ENCODE measurements at regions not wholly inside any gene's neighbourhood (a gene's known extent, or its start where the extent isn't known, plus 50 kb on each side); places are given as distances from the start of the nearest gene placed in this dataset.
A peak's percentile ranks its signal among the peaks of the same experiment; 100 is the strongest.
"Not testable (repeated sequence)": the region's sequence is repeated elsewhere in the genome, so short reads cannot be mapped to it uniquely, and the experiment has no call there.

- no peak for DNase-seq (ENCODE audit: low spot score)
Observed at GRCh38 chr20:6715401-6715941, 52.0 kb upstream of the BMP2 start.

GRCh38 chr20:6714279-6714711 is 53.2 kb upstream of the BMP2 start:
- DNase-seq (ENCODE audit: low spot score) = no peak

GRCh38 chr20:6711951-6712649 is 55.4 kb upstream of the BMP2 start:
- DNase-seq (ENCODE audit: low spot score) = no peak

- no peak for DNase-seq (ENCODE audit: low spot score)
Observed at GRCh38 chr20:6709910-6710595, 57.4 kb upstream of the BMP2 start.

- DNase-seq (ENCODE audit: low spot score) = peak; percentile 55
Observed at GRCh38 chr20:6708010-6708409, 59.5 kb upstream of the BMP2 start.

GRCh38 chr20:6707321-6707831 is 60.1 kb upstream of the BMP2 start:
- no peak for DNase-seq (ENCODE audit: low spot score)

GRCh38 chr20:6705926-6706548 is 61.4 kb upstream of the BMP2 start:
- DNase-seq (ENCODE audit: low spot score) = no peak

GRCh38 chr20:6705106-6705766 is 62.2 kb upstream of the BMP2 start:
- DNase-seq (ENCODE audit: low spot score) = no peak

- peak; percentile 66 for DNase-seq (ENCODE audit: low spot score)
Observed at GRCh38 chr20:6704132-6704861, 63.2 kb upstream of the BMP2 start.

GRCh38 chr20:6703656-6704055 is 63.8 kb upstream of the BMP2 start:
- DNase-seq (ENCODE audit: low spot score) = no peak

- no peak for DNase-seq (ENCODE audit: low spot score)
Observed at GRCh38 chr20:6703047-6703446, 64.4 kb upstream of the BMP2 start.

GRCh38 chr20:6702144-6702543 is 65.3 kb upstream of the BMP2 start:
- DNase-seq (ENCODE audit: low spot score) = no peak

- DNase-seq (ENCODE audit: low spot score) = no peak
Observed at GRCh38 chr20:6700563-6701329, 66.7 kb upstream of the BMP2 start.

GRCh38 chr20:6699921-6700562 is 67.4 kb upstream of the BMP2 start:
- DNase-seq (ENCODE audit: low spot score) = no peak

GRCh38 chr20:6698723-6699122 is 68.8 kb upstream of the BMP2 start:
- no peak for DNase-seq (ENCODE audit: low spot score)

GRCh38 chr20:6698056-6698455 is 69.4 kb upstream of the BMP2 start:
- no peak for DNase-seq (ENCODE audit: low spot score)

- DNase-seq (ENCODE audit: low spot score) = no peak
Observed at GRCh38 chr20:6697228-6697972, 70.1 kb upstream of the BMP2 start.

GRCh38 chr20:6696001-6696400 is 71.5 kb upstream of the BMP2 start:
- no peak for DNase-seq (ENCODE audit: low spot score)

- not testable (repeated sequence) for DNase-seq (ENCODE audit: low spot score)
Observed at GRCh38 chr20:6693808-6694198, 73.7 kb upstream of the BMP2 start.

Measured in AG20443 (cell line).